GM19324 (cell line): ENCODE measurements at regions not wholly inside any gene's neighbourhood (a gene's known extent, or its start where the extent isn't known, plus 50 kb on each side); places are given as distances from the start of the nearest gene placed in this dataset.
"Not testable (repeated sequence)": the region's sequence is repeated elsewhere in the genome, so short reads cannot be mapped to it uniquely, and the experiment has no call there.

Experiments used
- ATAC-seq: cut with Tn5 transposase; IDR thresholded peaks from one replicate; pipeline ENCODE4 v1.9.1; 2021; ENCODE audit warnings: mild to moderate bottlenecking, moderate library complexity; ENCODE audit not compliant: unreplicated experiment, low FRiP score

GRCh38 chr5:63732880-63733279 is 229.4 kb downstream of the HTR1A start:
- ATAC-seq, result not testable (repeated sequence)

- ATAC-seq, result no peak
Measured at GRCh38 chr5:63727583-63727982, 234.7 kb downstream of the HTR1A start.

- ATAC-seq, result no peak
Measured at GRCh38 chr5:63726496-63726895, 235.7 kb downstream of the HTR1A start.

GRCh38 chr5:63719147-63719546 is 243.1 kb downstream of the HTR1A start:
- no peak for ATAC-seq

GRCh38 chr5:63700241-63700640 is 262.0 kb downstream of the HTR1A start:
- ATAC-seq, result no peak

- no peak for ATAC-seq
Measured at GRCh38 chr5:63697811-63698210, 264.4 kb downstream of the HTR1A start.

- no peak for ATAC-seq
Measured at GRCh38 chr5:63690546-63690945, 271.7 kb downstream of the HTR1A start.

- ATAC-seq, result no peak
Measured at GRCh38 chr5:63687854-63688516, 274.3 kb downstream of the HTR1A start.

- no peak for ATAC-seq
Measured at GRCh38 chr5:63686938-63687337, 275.3 kb downstream of the HTR1A start.

GRCh38 chr5:63686181-63686580 is 276.1 kb downstream of the HTR1A start:
- ATAC-seq, result no peak

GRCh38 chr5:63685454-63685853 is 276.8 kb downstream of the HTR1A start:
- ATAC-seq, result no peak

GRCh38 chr5:63674881-63675280 is 287.4 kb downstream of the HTR1A start:
- no peak for ATAC-seq

GRCh38 chr5:63655043-63655442 is 307.2 kb downstream of the HTR1A start:
- ATAC-seq, result no peak

- no peak for ATAC-seq
Measured at GRCh38 chr5:63650581-63650980, 311.7 kb downstream of the HTR1A start.

GRCh38 chr5:63648376-63648775 is 313.9 kb downstream of the HTR1A start:
- no peak for ATAC-seq

GRCh38 chr5:63629951-63630630 is 332.2 kb downstream of the HTR1A start:
- ATAC-seq, result no peak

- no peak for ATAC-seq
Measured at GRCh38 chr5:63613442-63613841, 348.8 kb downstream of the HTR1A start.

GRCh38 chr5:63603996-63604395 is 358.2 kb downstream of the HTR1A start:
- no peak for ATAC-seq

- ATAC-seq, result no peak
Measured at GRCh38 chr5:63602971-63603370, 359.3 kb downstream of the HTR1A start.

- ATAC-seq, result no peak
Measured at GRCh38 chr5:63596254-63596653, 366.0 kb downstream of the HTR1A start.

GRCh38 chr5:63573380-63573779 is 388.9 kb downstream of the HTR1A start:
- ATAC-seq, result no peak

GRCh38 chr5:63572740-63573139 is 389.5 kb downstream of the HTR1A start:
- no peak for ATAC-seq
